ENCODE measurements at regions not wholly inside any gene's neighbourhood (a gene's known extent, or its start where the extent isn't known, plus 50 kb on each side); places are given as distances from the start of the nearest gene placed in this dataset.

DNA sequence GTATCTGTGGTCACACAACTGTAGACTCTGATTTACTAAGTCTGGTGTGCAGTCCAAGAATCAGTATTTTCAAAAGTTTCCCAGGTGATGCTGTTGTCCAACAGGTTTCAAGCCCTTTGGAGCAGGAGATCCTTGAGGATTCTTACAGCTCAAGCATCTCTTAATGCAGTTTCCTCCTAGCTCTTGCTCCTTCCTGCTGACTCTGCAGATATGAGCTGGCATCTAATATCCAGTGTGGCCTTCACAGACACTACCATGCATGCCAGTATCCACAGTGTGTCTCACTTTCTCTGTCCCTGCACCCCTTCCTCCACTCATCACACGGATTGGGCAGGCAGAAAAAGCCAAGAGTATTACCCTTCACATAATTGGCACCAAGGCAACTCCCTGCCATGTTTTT, 182.2 kb upstream of the TNC start:
- TF ChIP-seq, protein P1, sequence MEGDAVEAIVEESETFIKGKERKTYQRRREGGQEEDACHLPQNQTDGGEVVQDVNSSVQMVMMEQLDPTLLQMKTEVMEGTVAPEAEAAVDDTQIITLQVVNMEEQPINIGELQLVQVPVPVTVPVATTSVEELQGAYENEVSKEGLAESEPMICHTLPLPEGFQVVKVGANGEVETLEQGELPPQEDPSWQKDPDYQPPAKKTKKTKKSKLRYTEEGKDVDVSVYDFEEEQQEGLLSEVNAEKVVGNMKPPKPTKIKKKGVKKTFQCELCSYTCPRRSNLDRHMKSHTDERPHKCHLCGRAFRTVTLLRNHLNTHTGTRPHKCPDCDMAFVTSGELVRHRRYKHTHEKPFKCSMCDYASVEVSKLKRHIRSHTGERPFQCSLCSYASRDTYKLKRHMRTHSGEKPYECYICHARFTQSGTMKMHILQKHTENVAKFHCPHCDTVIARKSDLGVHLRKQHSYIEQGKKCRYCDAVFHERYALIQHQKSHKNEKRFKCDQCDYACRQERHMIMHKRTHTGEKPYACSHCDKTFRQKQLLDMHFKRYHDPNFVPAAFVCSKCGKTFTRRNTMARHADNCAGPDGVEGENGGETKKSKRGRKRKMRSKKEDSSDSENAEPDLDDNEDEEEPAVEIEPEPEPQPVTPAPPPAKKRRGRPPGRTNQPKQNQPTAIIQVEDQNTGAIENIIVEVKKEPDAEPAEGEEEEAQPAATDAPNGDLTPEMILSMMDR (conservative IDR thresholded peaks at IDR 0.05; ENCODE audit: low read length), result no peak
- TF ChIP-seq EZH2phosphoT487 (IDR thresholded peaks at IDR 0.05; ENCODE audit: borderline replicate concordance), result no peak

Data from Loucy (cell line).